ENCODE measurements at regions not wholly inside any gene's neighbourhood (a gene's known extent, or its start where the extent isn't known, plus 50 kb on each side); places are given as distances from the start of the nearest gene placed in this dataset.

- TF ChIP-seq EZH2phosphoT487 (IDR thresholded peaks at IDR 0.05; ENCODE audit: borderline replicate concordance, low read length) (no peak), CTCF (IDR thresholded peaks at IDR 0.05; ENCODE audit: low read depth, low read length, poor library complexity, severe bottlenecking) (no peak)
Measured at GRCh38 chr3:94784274-94784673, 721.4 kb downstream of the NSUN3 start.

Measured in DOHH2 (cell line).